ENCODE measurements at regions not wholly inside any gene's neighbourhood (a gene's known extent, or its start where the extent isn't known, plus 50 kb on each side); places are given as distances from the start of the nearest gene placed in this dataset.
"Not testable (repeated sequence)": the region's sequence is repeated elsewhere in the genome, so short reads cannot be mapped to it uniquely, and the experiment has no call there.

GRCh38 chr13:83761631-83762030 is 120.6 kb downstream of the SLITRK1 start:
- no peak for ATAC-seq (ENCODE audit: low FRiP score in 2 of 2)
- Histone ChIP-seq H3K27me3 (no peaks in the 10 kb centered on the region), H3K4me1 (no peaks in the 10 kb centered on the region), H3K9me3 (peaks cover 0 to 3% (median 0%) of the 10 kb centered on the region in 4 donors), H3K4me3 (no peak overlapping the region), H3K36me3 (no peaks in the 10 kb centered on the region), H3K27ac (no peak overlapping the region)
- no peak for DNase-seq
- WGBS, 2 donors = 54 to 61% methylated on average over 2 of the region's 2 CpGs
- no peak for TF ChIP-seq EP300 (IDR thresholded peaks at IDR 0.05)

GRCh38 chr13:83755210-83755609 is 127.1 kb downstream of the SLITRK1 start:
- ATAC-seq (ENCODE audit: low FRiP score in 2 of 2); H3K4me3 ChIP-seq; H3K27ac ChIP-seq; H3K4me1 ChIP-seq; H3K36me3 ChIP-seq; H3K27me3 ChIP-seq; DNase-seq: not testable (repeated sequence)
- WGBS, 2 donors = 86 to 92% methylated on average over 2 of the region's 2 CpGs
- H3K9me3 ChIP-seq = peaks cover 0 to 10% (median 0%) of the 10 kb centered on the region in 4 donors

GRCh38 chr13:83753912-83754624 is 128.2 kb downstream of the SLITRK1 start:
- no peak for ATAC-seq (ENCODE audit: low FRiP score in 2 of 2)
- TF ChIP-seq POLR2A (IDR thresholded peaks at IDR 0.05) (no peak), EP300 (IDR thresholded peaks at IDR 0.05) (no peak), CTCF (IDR thresholded peaks at IDR 0.05) (no peak), POLR2AphosphoS5 (IDR thresholded peaks at IDR 0.05) (no peak)
- H3K4me3 ChIP-seq = no peak overlapping the region
- H3K36me3 ChIP-seq = no peaks in the 10 kb centered on the region
- DNase-seq = no peak
- 80% methylated on average over 8 to 11 of the region's 11 CpGs for WGBS, 2 donors
- no peaks in the 10 kb centered on the region for H3K4me1 ChIP-seq
- no peak overlapping the region for H3K27ac ChIP-seq
- H3K27me3 ChIP-seq = no peaks in the 10 kb centered on the region
- peaks cover 0 to 10% (median 0%) of the 10 kb centered on the region in 4 donors for H3K9me3 ChIP-seq

DNA sequence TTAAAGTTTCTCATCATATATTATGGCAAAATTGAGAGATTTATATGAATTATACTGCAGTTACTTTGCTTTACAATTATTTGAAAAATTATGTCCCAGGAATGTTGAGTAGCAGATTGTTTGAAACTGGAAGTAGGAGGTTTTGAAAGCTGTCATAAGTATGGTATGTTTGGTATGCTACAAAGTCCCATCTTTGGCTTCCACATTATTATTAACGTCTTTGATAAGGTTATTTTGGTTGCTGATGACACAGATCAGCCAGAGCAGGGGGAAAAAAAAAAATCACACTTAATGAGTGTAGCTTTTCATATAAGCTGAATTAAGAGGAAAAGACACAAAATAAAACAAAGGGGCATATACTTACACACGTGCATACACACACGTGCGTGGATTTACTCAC is 130.1 kb downstream of the SLITRK1 start:
- Histone ChIP-seq H3K27me3 (no peaks in the 10 kb centered on the region), H3K4me3 (no peak overlapping the region), H3K4me1 (no peaks in the 10 kb centered on the region), H3K36me3 (no peaks in the 10 kb centered on the region), H3K9me3 (peaks cover 0 to 7% (median 0%) of the 10 kb centered on the region in 4 donors), H3K27ac (no peak overlapping the region)
- no peak for TF ChIP-seq POLR2AphosphoS5 (IDR thresholded peaks at IDR 0.05)
- TF ChIP-seq EP300 (IDR thresholded peaks at IDR 0.05) = no peak
- TF ChIP-seq CTCF (IDR thresholded peaks at IDR 0.05) = no peak
- TF ChIP-seq POLR2A (IDR thresholded peaks at IDR 0.05) = no peak
- no peak for DNase-seq
- WGBS, 2 donors = 55 to 65% methylated on average over 4 of the region's 4 CpGs
- ATAC-seq (ENCODE audit: low FRiP score in 2 of 2) = no peak

DNA sequence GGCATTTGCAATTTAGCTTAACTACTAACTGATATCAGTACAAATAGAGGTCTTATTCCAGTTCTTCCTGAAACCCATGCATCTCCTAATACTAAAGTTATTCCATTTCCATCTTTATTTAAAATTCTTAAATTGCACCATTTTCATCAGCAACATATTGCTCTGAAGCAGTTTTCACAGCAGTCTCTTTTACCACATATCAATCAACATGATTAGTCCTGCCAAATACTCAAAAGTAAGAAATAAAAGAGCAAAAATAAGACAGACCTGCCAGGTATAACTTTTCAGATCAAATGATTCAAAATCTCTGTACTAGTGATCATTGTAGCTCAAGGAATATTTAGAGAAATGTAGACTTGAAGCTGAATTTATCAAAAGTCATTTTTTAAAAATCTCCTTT is 141.7 kb downstream of the SLITRK1 start:
- Histone ChIP-seq H3K4me1 (no peaks in the 10 kb centered on the region), H3K9me3 (no peaks in the 10 kb centered on the region), H3K27ac (no peak overlapping the region), H3K4me3 (no peak overlapping the region), H3K36me3 (no peaks in the 10 kb centered on the region), H3K27me3 (no peaks in the 10 kb centered on the region)
- TF ChIP-seq POLR2AphosphoS5 (IDR thresholded peaks at IDR 0.05) (no peak), POLR2A (IDR thresholded peaks at IDR 0.05) (no peak), EP300 (IDR thresholded peaks at IDR 0.05) (no peak), CTCF (IDR thresholded peaks at IDR 0.05) (no peak)
- DNase-seq (no peak), ATAC-seq (ENCODE audit: low FRiP score in 2 of 2) (no peak)

DNA sequence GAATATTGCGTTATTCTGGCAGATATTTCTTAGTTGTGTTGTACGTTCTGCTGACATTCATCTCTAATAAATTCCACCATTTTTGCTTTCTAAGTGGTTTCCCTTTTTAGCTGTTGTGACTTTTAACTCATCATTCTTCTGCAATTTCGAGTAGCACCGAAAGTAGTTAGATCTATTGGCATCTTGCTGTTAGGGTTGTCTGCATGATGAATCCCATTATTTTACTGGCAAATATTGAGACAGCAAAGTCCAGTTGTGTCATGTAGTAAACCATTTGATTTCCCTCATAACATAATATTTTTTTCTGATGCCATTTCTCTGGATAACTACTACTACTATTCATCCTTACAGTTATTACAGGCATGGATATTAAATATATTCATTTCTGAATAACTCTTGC is 143.9 kb downstream of the SLITRK1 start:
- DNase-seq (no peak), ATAC-seq (ENCODE audit: low FRiP score in 2 of 2) (no peak)
- no peaks in the 10 kb centered on the region for H3K9me3 ChIP-seq
- no peak for TF ChIP-seq CTCF (IDR thresholded peaks at IDR 0.05)
- no peaks in the 10 kb centered on the region for H3K27me3 ChIP-seq
- no peak overlapping the region for H3K4me3 ChIP-seq
- no peak overlapping the region for H3K27ac ChIP-seq
- H3K36me3 ChIP-seq = no peaks in the 10 kb centered on the region
- WGBS, 2 donors = 82% methylated on average over 4 of the region's 4 CpGs
- no peaks in the 10 kb centered on the region for H3K4me1 ChIP-seq

Data from upper lobe of left lung (tissue), 6 donors.